Thyroid gland (tissue), 4 donors: ENCODE measurements at regions not wholly inside any gene's neighbourhood (a gene's known extent, or its start where the extent isn't known, plus 50 kb on each side); places are given as distances from the start of the nearest gene placed in this dataset.

Experiments used
- POLR2A ChIP-seq, 2 donors: fragments of 450-650 bp; IDR thresholded peaks; one replicate each; pipeline ENCODE4 v1.6.1; 2017; ENCODE audit warnings: antibody characterized with exemption in 2 of 2, mild to moderate bottlenecking in 2 of 2, moderate library complexity in 1 of 2
- TF ChIP-seq, protein P1 (sequence below), 6 experiments: fragments of 200-600 bp in 3 of 6; fragments of 450-650 bp in 3 of 6; sonication (generic) in 3 of 6; IDR thresholded peaks; one replicate each; pipeline ENCODE4 v1.5.1; 2016 to 2019; ENCODE audit warnings: antibody characterized with exemption in 6 of 6, mild to moderate bottlenecking in 2 of 6, inconsistent platforms in 1 of 6, moderate library complexity in 1 of 6

DNA sequence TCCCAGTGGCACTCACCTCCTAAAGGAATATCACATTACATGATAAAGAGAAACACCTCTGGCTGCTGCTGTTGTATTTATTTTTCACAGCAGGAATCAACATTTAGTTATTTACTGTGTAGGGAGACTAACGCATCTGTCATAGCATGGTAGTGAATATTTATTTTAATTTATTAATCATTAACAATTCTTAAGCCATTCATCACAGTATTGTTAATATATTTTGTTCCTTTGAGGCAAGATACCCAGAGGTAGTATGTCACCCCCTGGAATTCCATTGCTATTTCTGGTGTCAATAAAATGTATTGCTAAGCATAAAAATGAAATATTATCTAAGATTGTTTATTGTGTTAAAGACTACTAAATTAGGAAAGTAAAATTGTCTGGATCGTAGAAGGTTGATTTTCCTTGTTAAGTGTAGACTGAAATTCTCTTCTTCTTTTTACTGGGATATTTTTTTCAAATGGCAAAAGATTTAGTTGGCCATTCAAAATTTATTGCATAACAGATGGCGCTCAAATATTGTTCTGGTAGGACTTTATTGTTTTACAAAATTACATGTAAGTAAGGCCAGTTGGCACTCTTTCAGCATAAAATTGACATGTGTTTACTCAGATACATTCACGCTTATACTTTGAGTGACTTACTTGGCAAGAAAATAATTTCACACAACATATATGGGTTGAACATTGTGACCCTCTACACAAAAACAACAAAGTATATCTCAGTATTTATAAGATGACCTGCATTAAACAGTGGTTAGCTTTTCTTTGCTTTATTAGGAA lies 1358.7 kb upstream of the SORCS1 start:
- TF ChIP-seq POLR2A (IDR thresholded peaks at IDR 0.05) = no peak
- TF ChIP-seq, protein P1, sequence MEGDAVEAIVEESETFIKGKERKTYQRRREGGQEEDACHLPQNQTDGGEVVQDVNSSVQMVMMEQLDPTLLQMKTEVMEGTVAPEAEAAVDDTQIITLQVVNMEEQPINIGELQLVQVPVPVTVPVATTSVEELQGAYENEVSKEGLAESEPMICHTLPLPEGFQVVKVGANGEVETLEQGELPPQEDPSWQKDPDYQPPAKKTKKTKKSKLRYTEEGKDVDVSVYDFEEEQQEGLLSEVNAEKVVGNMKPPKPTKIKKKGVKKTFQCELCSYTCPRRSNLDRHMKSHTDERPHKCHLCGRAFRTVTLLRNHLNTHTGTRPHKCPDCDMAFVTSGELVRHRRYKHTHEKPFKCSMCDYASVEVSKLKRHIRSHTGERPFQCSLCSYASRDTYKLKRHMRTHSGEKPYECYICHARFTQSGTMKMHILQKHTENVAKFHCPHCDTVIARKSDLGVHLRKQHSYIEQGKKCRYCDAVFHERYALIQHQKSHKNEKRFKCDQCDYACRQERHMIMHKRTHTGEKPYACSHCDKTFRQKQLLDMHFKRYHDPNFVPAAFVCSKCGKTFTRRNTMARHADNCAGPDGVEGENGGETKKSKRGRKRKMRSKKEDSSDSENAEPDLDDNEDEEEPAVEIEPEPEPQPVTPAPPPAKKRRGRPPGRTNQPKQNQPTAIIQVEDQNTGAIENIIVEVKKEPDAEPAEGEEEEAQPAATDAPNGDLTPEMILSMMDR (IDR thresholded peaks at IDR 0.05) = no peak
